HL-60/S4 (cell line): ENCODE measurements at regions not wholly inside any gene's neighbourhood (a gene's known extent, or its start where the extent isn't known, plus 50 kb on each side); places are given as distances from the start of the nearest gene placed in this dataset.
"Not testable (repeated sequence)": the region's sequence is repeated elsewhere in the genome, so short reads cannot be mapped to it uniquely, and the experiment has no call there.

Experiments used
- in situ Hi-C: fragments of 300-500 bp; cut with MboI; formaldehyde crosslinking; loops from 2 replicates; pipeline ENCODE4 v1.14.3; 2022; ENCODE audit warnings: low sequenced_read_pairs

GRCh38 chr17:64800987-64801386 lies 118.3 kb downstream of the LRRC37A3 start:
- in situ Hi-C loops = not testable (repeated sequence)

GRCh38 chr17:64800361-64800895 lies 118.8 kb downstream of the LRRC37A3 start:
- in situ Hi-C loops = not testable (repeated sequence)

GRCh38 chr17:64799543-64800188 lies 119.6 kb downstream of the LRRC37A3 start:
- in situ Hi-C loops = not testable (repeated sequence)

- in situ Hi-C loops = not testable (repeated sequence)
Observed at GRCh38 chr17:64798961-64799360, 120.3 kb downstream of the LRRC37A3 start.

GRCh38 chr17:64798489-64798790 lies 120.8 kb downstream of the LRRC37A3 start:
- in situ Hi-C loops = not testable (repeated sequence)

- in situ Hi-C loops = not testable (repeated sequence)
Observed at GRCh38 chr17:64797746-64798488, 121.4 kb downstream of the LRRC37A3 start.

GRCh38 chr17:64795342-64795741 lies 123.9 kb downstream of the LRRC37A3 start:
- in situ Hi-C loops = not testable (repeated sequence)

GRCh38 chr17:64794548-64795274 lies 124.6 kb downstream of the LRRC37A3 start:
- in situ Hi-C loops = not testable (repeated sequence)

GRCh38 chr17:64794113-64794512 lies 125.2 kb downstream of the LRRC37A3 start:
- in situ Hi-C loops = not testable (repeated sequence)

GRCh38 chr17:64792793-64793575 lies 126.3 kb downstream of the LRRC37A3 start:
- in situ Hi-C loops = not testable (repeated sequence)

GRCh38 chr17:64792276-64792675 lies 127.0 kb downstream of the LRRC37A3 start:
- in situ Hi-C loops = not testable (repeated sequence)

GRCh38 chr17:64791691-64792090 lies 127.6 kb downstream of the LRRC37A3 start:
- in situ Hi-C loops = not testable (repeated sequence)

- in situ Hi-C loops = not testable (repeated sequence)
Observed at GRCh38 chr17:64791226-64791625, 128.1 kb downstream of the LRRC37A3 start.

- in situ Hi-C loops = not testable (repeated sequence)
Observed at GRCh38 chr17:64790690-64791089, 128.6 kb upstream of the SMURF2 start.

- in situ Hi-C loops = not testable (repeated sequence)
Observed at GRCh38 chr17:64790193-64790592, 128.1 kb upstream of the SMURF2 start.

- in situ Hi-C loops = not testable (repeated sequence)
Observed at GRCh38 chr17:64789061-64789445, 126.9 kb upstream of the SMURF2 start.

GRCh38 chr17:64788286-64789060 lies 126.4 kb upstream of the SMURF2 start:
- in situ Hi-C loops = no loop called here

- in situ Hi-C loops = no loop called here
Observed at GRCh38 chr17:64787921-64788271, 125.8 kb upstream of the SMURF2 start.

GRCh38 chr17:64787255-64787920 lies 125.3 kb upstream of the SMURF2 start:
- in situ Hi-C loops = no loop called here

GRCh38 chr17:64786337-64786736 lies 124.2 kb upstream of the SMURF2 start:
- in situ Hi-C loops = no loop called here
